HepG2 (cell line): ENCODE measurements at regions not wholly inside any gene's neighbourhood (a gene's known extent, or its start where the extent isn't known, plus 50 kb on each side); places are given as distances from the start of the nearest gene placed in this dataset.

Experiments
- ATAC-seq: fragments of 200-7000 bp; cut with Tn5 transposase; 3 replicates; pipeline ENCODE4 v1.9.1; 2020; ENCODE audit warnings: mild to moderate bottlenecking, moderate library complexity
- BruUV-seq: library from RNA; stranded (reverse); fragments of 400-500 nt; replicated peaks from 2 replicates; lab custom pipeline; 2021; lab: Mats Ljungman, UMichigan
- CTCF ChIA-PET: fragments of 300-600 bp; formaldehyde crosslinking; extraction: SDS; loops from one replicate; lab custom pipeline; 2021; ENCODE audit warnings: low total read pairs, inconsistent platforms, low intra/inter-chr PET ratio; lab: Yijun Ruan, JAX
- POLR2A ChIA-PET: fragments of 350-600 bp; sonication (Branson Sonifier 250); formaldehyde crosslinking; loops from one replicate; lab custom pipeline; 2020; ENCODE audit warnings: antibody characterized with exemption, inconsistent platforms; lab: Yijun Ruan, JAX
- DNase-seq: peaks from one replicate; pipeline ENCODE4 v3.0.0-alpha.2; 2015; ENCODE audit warnings: low spot score
- FAIRE-seq: peaks from 3 replicates; lab custom pipeline; 2011; peaks lifted over from hg19 to GRCh38; lab: Jason Lieb, UNC
- H2AFZ ChIP-seq: one replicate; pipeline ENCODE4 v1.6.1; 2011; ENCODE audit warnings: low read length, inconsistent platforms
- H3K27ac ChIP-seq: fragments of 300-600 bp; 3 replicates; pipeline ENCODE4 v1.8.0; 2011; ENCODE audit warnings: mixed run types, mild to moderate bottlenecking, mixed read lengths, low read length, inconsistent platforms; ENCODE audit not compliant: insufficient read depth; ENCODE audit errors: extremely low read length
- H3K27me3 ChIP-seq, 2 experiments: fragments of 200-600 bp in 1 of 2; 2 replicates in 1 of 2; 3 replicates in 1 of 2; pipeline versions ENCODE4 v1.6.0 to v1.8.0; 2011; ENCODE audit warnings: low read length in 2 of 2, mild to moderate bottlenecking in 2 of 2, moderate library complexity in 2 of 2, inconsistent platforms in 1 of 2; ENCODE audit not compliant: insufficient read depth in 2 of 2, control insufficient read depth in 1 of 2
- H3K36me3 ChIP-seq, 2 experiments: fragments of 200-600 bp in 1 of 2; replicated peaks in 1 of 2; 2 replicates in 1 of 2; 3 replicates in 1 of 2; pipeline versions ENCODE4 v1.5.1 to v1.8.0; 2011; ENCODE audit warnings: low read length in 2 of 2, inconsistent platforms in 1 of 2; ENCODE audit not compliant: insufficient read depth in 2 of 2, control insufficient read depth in 1 of 2
- H3K4me1 ChIP-seq: 2 replicates; pipeline ENCODE4 v1.5.1; 2012; ENCODE audit warnings: low read length, inconsistent platforms; ENCODE audit not compliant: insufficient read depth
- H3K4me2 ChIP-seq: 2 replicates; pipeline ENCODE4 v1.6.0; 2011; ENCODE audit warnings: low read depth, low read length, inconsistent platforms
- H3K4me3 ChIP-seq, 3 experiments: fragments of 200-600 bp in 1 of 3; sonication (generic), shearing (Covaris generic) in 1 of 3; replicated peaks in 1 of 3; 2 replicates each; pipeline ENCODE4 v1.5.1; 2011 to 2016; ENCODE audit warnings: low read length in 3 of 3, inconsistent platforms in 2 of 3, low read depth in 2 of 3, mild to moderate bottlenecking in 2 of 3, control low read depth in 1 of 3, mixed read lengths in 1 of 3; ENCODE audit not compliant: insufficient read depth in 1 of 3
- H3K79me2 ChIP-seq: one replicate; pipeline ENCODE4 v1.6.1; 2011; ENCODE audit warnings: low read length, inconsistent platforms; ENCODE audit not compliant: insufficient read depth
- H3K9ac ChIP-seq: 2 replicates; pipeline ENCODE4 v1.6.0; 2011; ENCODE audit warnings: mild to moderate bottlenecking, low read depth, low read length, inconsistent platforms; ENCODE audit not compliant: insufficient read depth
- H3K9me3 ChIP-seq: 2 replicates; pipeline ENCODE4 v1.5.1; 2012; ENCODE audit warnings: mild to moderate bottlenecking, low read length
- H4K20me1 ChIP-seq: 2 replicates; pipeline ENCODE4 v1.6.0; 2011; ENCODE audit warnings: inconsistent platforms, mild to moderate bottlenecking, low read length, moderate library complexity; ENCODE audit not compliant: insufficient read depth
- CENPX ChIP-seq: sonication (generic); formaldehyde crosslinking; IDR thresholded peaks from 2 replicates; pipeline ENCODE4 v1.9.0; 2021; ENCODE audit warnings: mild to moderate bottlenecking, missing genetic modification reagents, moderate library complexity
- GABPB1 ChIP-seq: IDR thresholded peaks from 2 replicates; pipeline ENCODE4 v1.6.1; 2016; ENCODE audit warnings: mild to moderate bottlenecking, missing genetic modification reagents, moderate library complexity, missing compliant biosample characterization
- HIVEP1 ChIP-seq: sonication (generic); formaldehyde crosslinking; IDR thresholded peaks from 2 replicates; pipeline ENCODE4 v1.4.0; 2020; ENCODE audit warnings: mild to moderate bottlenecking, missing genetic modification reagents
- MZF1 ChIP-seq: sonication (generic); formaldehyde crosslinking; IDR thresholded peaks from 2 replicates; pipeline ENCODE4 v1.8.1; 2023; ENCODE audit warnings: mild to moderate bottlenecking, missing genetic modification reagents, borderline replicate concordance
- TAF1 ChIP-seq: sonication (generic); formaldehyde crosslinking; IDR thresholded peaks from 2 replicates; pipeline ENCODE4 v1.4.0; 2020; ENCODE audit warnings: missing genetic modification reagents
- TARDBP ChIP-seq: sonication (generic); formaldehyde crosslinking; IDR thresholded peaks from 2 replicates; pipeline ENCODE4 v1.8.0; 2022; ENCODE audit warnings: mild to moderate bottlenecking, missing genetic modification reagents
- ZC3H4 ChIP-seq: sonication (generic); formaldehyde crosslinking; IDR thresholded peaks from 2 replicates; pipeline ENCODE4 v1.4.0; 2020; ENCODE audit warnings: missing genetic modification reagents, borderline replicate concordance
- ZNF138 ChIP-seq: sonication (generic); formaldehyde crosslinking; IDR thresholded peaks from 2 replicates; pipeline ENCODE4 v1.5.0; 2020; ENCODE audit warnings: mild to moderate bottlenecking, low read depth, missing genetic modification reagents
- ZNF30 ChIP-seq: sonication (generic); formaldehyde crosslinking; IDR thresholded peaks from 2 replicates; pipeline ENCODE4 v1.5.0; 2020; ENCODE audit warnings: mild to moderate bottlenecking, missing genetic modification reagents
- ZNF350 ChIP-seq: sonication (generic); formaldehyde crosslinking; IDR thresholded peaks from 2 replicates; pipeline ENCODE4 v1.4.0; 2020; ENCODE audit warnings: mild to moderate bottlenecking, low read depth, missing genetic modification reagents, borderline replicate concordance
- ZNF670 ChIP-seq: sonication (generic); formaldehyde crosslinking; IDR thresholded peaks from 2 replicates; pipeline ENCODE4 v1.8.0; 2022; ENCODE audit warnings: mild to moderate bottlenecking, missing genetic modification reagents, borderline replicate concordance
- ZNF7 ChIP-seq: IDR thresholded peaks from 2 replicates; pipeline ENCODE4 v1.6.1; 2016; ENCODE audit warnings: missing biosample characterization, missing genetic modification reagents
- WGBS: methylation state at CpG from one replicate; pipeline ENCODE4 v1.1.6; 2017; ENCODE audit warnings: low lambda C conversion rate; 5-methylcytosine and 5-hydroxymethylcytosine counted together
- in situ Hi-C: cut with HindIII; loops from 2 replicates; pipeline ENCODE4 v1.10.0; 2017; ENCODE audit warnings: low pct_unique_long_range_greater_than_20kb; ENCODE audit not compliant: extremely low pct_ligation_motif_present
- intact Hi-C: fragments of 100-400 bp; cut with micrococcal nuclease; formaldehyde crosslinking; loops from one replicate; pipeline ENCODE4 v1.10.0; 2022; ENCODE audit not compliant: unreplicated experiment
- TF ChIP-seq, protein P1 (sequence below): sonication (generic); formaldehyde crosslinking; IDR thresholded peaks from 2 replicates; pipeline ENCODE4 v1.9.0; 2021; ENCODE audit warnings: missing genetic modification reagents, borderline replicate concordance

DNA sequence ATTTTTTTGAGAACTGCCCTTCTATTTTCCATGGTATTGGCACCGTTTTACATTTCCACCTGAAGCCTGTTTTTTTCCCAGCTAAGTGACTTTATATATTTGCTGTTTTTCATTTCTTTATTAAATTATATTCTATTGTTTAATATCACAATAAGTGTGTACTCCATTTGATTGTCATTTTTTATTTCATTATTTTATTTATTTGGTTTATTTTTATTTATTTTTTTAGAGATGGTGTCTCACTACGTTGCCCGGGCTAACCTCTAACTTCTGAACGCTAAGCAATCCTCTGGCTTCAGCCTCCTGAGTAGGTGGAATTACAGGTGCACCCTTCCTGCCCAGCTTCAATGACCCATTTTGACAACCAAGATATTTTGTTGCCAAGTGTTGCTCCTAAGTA, 202.6 kb downstream of the SIM1 start:
- H3K4me2 ChIP-seq: no peak overlapping the region
- no peak for ATAC-seq
- H3K27ac ChIP-seq: no peak overlapping the region
- no peaks in the 10 kb centered on the region for H3K36me3 ChIP-seq
- CTCF ChIA-PET: no interaction called here
- in situ Hi-C loops (no loop called here), intact Hi-C loops (no loop called here)
- no peaks in the 10 kb centered on the region for H3K4me1 ChIP-seq
- no peaks in the 10 kb centered on the region for H3K79me2 ChIP-seq
- no peaks in the 10 kb centered on the region for H4K20me1 ChIP-seq
- BruUV-seq: no TSS peak
- POLR2A ChIA-PET: no interaction called here
- H3K4me3 ChIP-seq: no peak overlapping the region
- TF ChIP-seq CENPX (CRISPR knock-in tag) (no peak), TAF1 (CRISPR knock-in tag) (no peak), ZNF30 (CRISPR knock-in tag) (no peak), ZNF7 (no peak), ZNF350 (CRISPR knock-in tag) (no peak), GABPB1 (CRISPR knock-in tag) (no peak), TARDBP (CRISPR knock-in tag) (no peak), ZNF138 (CRISPR knock-in tag) (no peak), MZF1 (CRISPR knock-in tag) (no peak), HIVEP1 (no peak), ZNF670 (CRISPR knock-in tag) (no peak), ZC3H4 (CRISPR knock-in tag) (no peak)
- TF ChIP-seq, protein P1, sequence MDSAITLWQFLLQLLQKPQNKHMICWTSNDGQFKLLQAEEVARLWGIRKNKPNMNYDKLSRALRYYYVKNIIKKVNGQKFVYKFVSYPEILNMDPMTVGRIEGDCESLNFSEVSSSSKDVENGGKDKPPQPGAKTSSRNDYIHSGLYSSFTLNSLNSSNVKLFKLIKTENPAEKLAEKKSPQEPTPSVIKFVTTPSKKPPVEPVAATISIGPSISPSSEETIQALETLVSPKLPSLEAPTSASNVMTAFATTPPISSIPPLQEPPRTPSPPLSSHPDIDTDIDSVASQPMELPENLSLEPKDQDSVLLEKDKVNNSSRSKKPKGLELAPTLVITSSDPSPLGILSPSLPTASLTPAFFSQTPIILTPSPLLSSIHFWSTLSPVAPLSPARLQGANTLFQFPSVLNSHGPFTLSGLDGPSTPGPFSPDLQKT (CRISPR knock-in tag): no peak
- FAIRE-seq: no peak
- no peak overlapping the region for H2AFZ ChIP-seq
- H3K27me3 ChIP-seq: no peaks in the 10 kb centered on the region
- no peak for DNase-seq
- no peaks in the 10 kb centered on the region for H3K9me3 ChIP-seq
- WGBS: 46% methylated on average over 4 of the region's 4 CpGs
- H3K9ac ChIP-seq: no peak overlapping the region
